ENCODE measurements at regions not wholly inside any gene's neighbourhood (a gene's known extent, or its start where the extent isn't known, plus 50 kb on each side); places are given as distances from the start of the nearest gene placed in this dataset.
A peak's percentile ranks its signal among the peaks of the same experiment; 100 is the strongest.

DNA sequence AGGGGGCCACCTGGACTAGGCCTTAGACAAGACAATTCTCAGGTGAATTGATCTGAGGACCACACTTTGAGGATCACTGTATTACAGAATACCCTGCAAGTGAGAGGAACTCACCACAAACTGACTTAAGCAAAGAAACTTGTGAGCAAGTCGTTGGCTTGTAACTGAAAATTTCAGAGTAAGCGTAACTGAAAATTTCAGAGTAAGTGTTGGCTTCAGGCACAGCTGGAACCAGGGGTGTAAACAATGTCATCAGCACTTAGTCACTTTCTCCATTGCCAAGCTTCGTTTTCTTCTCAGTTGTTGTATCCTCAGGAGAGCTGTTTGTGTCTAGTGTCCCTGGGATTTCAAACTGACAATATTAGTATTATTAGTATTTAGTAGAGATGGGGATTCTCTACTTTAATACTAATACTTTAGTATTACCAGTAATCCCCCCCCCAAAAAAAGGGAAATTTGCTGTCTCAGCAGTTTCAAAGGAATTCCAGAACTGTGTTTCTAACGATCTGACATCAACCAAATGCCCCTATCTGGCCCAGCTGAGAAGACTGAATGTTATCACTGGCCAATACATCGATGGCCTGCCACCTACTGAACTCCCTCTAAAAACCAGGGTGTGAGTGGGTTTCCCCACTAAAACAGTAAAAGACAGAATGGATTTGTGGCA is 474.4 kb downstream of the NTRK3 start:
- no peak for DNase-seq (ENCODE audit: low spot score)

DNA sequence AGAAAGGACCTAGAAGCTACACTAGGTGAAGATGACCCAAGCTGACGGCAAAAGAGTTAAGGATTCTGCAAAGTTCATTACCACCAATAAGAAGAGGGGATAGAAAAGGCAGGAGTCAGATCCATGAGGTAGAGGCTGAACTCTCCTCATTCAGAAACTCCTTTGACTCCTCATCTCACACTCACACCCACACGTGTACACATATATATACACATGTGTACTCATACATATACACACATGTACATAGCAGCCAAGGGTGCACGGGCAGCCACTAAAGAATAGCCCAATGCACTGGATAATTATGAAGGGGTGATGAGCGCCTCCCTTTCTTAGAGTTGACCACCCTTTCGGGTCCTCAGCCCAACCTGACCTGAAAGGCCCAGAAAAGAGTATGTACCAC is 476.8 kb downstream of the NTRK3 start:
- TF ChIP-seq, protein P1, sequence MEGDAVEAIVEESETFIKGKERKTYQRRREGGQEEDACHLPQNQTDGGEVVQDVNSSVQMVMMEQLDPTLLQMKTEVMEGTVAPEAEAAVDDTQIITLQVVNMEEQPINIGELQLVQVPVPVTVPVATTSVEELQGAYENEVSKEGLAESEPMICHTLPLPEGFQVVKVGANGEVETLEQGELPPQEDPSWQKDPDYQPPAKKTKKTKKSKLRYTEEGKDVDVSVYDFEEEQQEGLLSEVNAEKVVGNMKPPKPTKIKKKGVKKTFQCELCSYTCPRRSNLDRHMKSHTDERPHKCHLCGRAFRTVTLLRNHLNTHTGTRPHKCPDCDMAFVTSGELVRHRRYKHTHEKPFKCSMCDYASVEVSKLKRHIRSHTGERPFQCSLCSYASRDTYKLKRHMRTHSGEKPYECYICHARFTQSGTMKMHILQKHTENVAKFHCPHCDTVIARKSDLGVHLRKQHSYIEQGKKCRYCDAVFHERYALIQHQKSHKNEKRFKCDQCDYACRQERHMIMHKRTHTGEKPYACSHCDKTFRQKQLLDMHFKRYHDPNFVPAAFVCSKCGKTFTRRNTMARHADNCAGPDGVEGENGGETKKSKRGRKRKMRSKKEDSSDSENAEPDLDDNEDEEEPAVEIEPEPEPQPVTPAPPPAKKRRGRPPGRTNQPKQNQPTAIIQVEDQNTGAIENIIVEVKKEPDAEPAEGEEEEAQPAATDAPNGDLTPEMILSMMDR (IDR thresholded peaks at IDR 0.05), result no peak
- DNase-seq (ENCODE audit: low spot score) (no peak), ATAC-seq (ENCODE audit: low FRiP score) (no peak)

More for the DNA sequence above, 474.4 kb downstream of the NTRK3 start:
- TF ChIP-seq, protein P1 (IDR thresholded peaks at IDR 0.05), result no peak
- no peak for ATAC-seq (ENCODE audit: low FRiP score)

DNA sequence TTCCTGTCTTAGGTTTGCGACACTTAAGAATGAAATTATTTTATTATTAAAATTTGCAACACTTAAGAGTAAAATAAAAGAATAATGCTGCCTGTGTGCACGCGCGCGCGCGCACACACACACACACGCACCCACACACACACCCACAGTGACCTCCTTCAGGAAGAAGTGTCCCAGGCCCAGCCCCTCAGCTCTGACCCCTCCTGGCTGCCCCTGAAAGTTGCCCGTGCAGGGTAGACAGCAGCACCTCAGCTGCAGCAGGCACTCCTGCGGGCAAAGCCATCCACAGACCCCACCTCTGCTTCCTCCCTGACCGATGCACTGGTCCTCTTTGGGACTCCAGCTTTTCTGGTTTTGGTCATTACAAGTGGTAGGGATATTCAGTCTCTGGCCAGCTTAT is 478.2 kb downstream of the NTRK3 start:
- DNase-seq (ENCODE audit: low spot score) (no peak), ATAC-seq (ENCODE audit: low FRiP score) (no peak)
- TF ChIP-seq, protein P1 (IDR thresholded peaks at IDR 0.05), result no peak

DNA sequence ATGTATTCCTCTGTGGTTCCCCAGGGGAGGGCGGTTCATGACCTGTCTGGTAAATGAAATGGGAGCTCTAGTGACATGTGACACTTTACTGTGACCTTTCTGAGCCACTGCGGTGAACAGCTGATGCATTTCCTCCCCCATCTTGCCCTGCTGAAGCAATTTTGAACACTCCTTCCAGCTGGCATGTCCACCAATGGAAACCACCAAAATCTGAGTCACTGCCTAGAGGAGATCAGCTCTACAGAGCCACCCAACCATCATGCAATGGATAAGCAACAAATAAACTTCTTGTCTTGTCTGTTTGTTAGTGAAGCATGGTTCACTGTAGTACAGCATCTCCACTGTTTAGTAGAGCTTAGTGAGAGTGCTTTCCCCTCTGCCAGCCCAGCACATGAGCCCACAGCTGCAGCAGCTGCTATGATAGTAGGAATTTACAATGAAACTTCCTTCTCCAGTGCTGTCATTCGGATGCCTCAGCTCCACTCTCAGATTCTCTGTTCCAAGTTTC is 479.4 kb downstream of the NTRK3 start:
- ATAC-seq (ENCODE audit: low FRiP score), result peak; percentile 32
- TF ChIP-seq, protein P1 (IDR thresholded peaks at IDR 0.05), result no peak
- no peak for DNase-seq (ENCODE audit: low spot score)

DNA sequence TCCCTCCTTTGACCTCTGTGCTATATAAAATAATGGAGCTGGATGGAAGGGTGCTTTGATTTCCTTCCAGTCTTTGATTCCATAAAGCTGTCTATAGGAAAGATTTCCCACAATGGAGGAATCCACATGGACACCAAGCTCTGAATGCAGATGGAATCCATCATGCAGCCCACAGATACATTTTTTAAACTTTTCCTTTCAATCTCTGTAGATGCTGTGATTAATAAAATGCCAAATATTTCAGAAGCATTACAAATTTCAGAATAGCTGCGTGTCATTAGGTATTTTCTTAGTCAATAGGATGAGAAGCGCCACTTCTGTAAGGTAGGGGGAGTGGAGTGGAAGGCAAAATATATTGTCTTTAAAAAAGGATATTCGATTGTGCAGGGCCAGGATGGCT is 489.0 kb downstream of the NTRK3 start:
- no peak for DNase-seq (ENCODE audit: low spot score)
- TF ChIP-seq, protein P1 (IDR thresholded peaks at IDR 0.05), result no peak
- ATAC-seq (ENCODE audit: low FRiP score), result no peak

DNA sequence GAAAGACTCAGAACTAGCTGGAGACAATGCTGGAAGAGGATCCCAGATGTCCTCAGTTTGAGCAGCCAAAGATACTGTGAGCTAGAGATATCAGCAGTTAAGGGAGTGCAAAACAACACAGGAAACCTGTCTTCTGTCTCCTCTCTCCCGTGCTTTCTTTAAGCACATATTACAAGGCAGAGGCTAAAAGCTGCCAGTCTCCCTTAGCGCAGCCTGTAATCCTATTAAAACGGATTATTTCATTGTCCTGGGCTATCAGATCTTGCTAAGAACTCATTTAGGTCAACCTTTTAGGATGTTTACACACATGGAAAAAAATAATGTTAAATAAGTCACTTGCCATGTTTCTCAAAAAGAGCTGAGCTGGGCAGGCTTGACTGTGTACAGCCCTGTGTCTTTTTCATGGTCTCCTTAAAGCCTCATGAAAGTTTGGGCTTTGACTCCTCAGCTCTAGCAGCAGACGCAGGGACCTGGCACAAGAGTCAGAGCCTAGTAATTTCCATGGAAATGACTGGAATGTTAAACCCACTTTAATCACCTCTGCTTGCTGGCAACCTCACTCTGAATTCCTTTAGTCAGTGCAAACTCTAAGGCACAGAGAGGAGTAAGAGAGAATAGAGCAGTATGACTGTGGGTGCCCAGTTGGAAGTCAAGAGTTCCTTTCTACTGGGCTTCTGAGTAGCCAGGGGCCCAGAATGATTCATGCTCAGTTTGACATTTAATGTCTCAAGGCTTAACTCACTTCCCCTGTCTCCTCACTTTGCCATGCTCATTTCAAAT is 491.9 kb downstream of the NTRK3 start:
- ATAC-seq (ENCODE audit: low FRiP score) (peak; percentile 89), DNase-seq (ENCODE audit: low spot score) (no peak)
- TF ChIP-seq, protein P1 (IDR thresholded peaks at IDR 0.05), result no peak

All from omental fat pad (tissue), 3 donors.